DND-41 (cell line): ENCODE measurements at regions not wholly inside any gene's neighbourhood (a gene's known extent, or its start where the extent isn't known, plus 50 kb on each side); places are given as distances from the start of the nearest gene placed in this dataset.

ENCODE experiments used
- ATAC-seq: fragments of 200-7000 bp; cut with Tn5 transposase; 3 replicates; pipeline ENCODE4 v1.9.1; 2021; ENCODE audit warnings: low read depth; ENCODE audit not compliant: insufficient read depth
- DNase-seq: peaks from one replicate; pipeline ENCODE4 v3.0.0-alpha.2; 2020
- H2AFZ ChIP-seq: 2 replicates; pipeline ENCODE4 v1.6.0; 2012; ENCODE audit warnings: low read depth, low read length
- H3K27ac ChIP-seq: 2 replicates; pipeline ENCODE4 v1.5.1; 2012; ENCODE audit warnings: low read length, inconsistent platforms
- H3K27me3 ChIP-seq: fragments of 200-600 bp; sonication (generic); 2 replicates; pipeline ENCODE4 v1.6.0; 2012; ENCODE audit warnings: low read length, mild to moderate bottlenecking, inconsistent platforms; ENCODE audit not compliant: insufficient read depth, poor library complexity
- H3K36me3 ChIP-seq: 2 replicates; pipeline ENCODE4 v1.5.1; 2012; ENCODE audit warnings: low read length, inconsistent platforms; ENCODE audit not compliant: insufficient read depth
- H3K4me1 ChIP-seq: 2 replicates; pipeline ENCODE4 v1.5.1; 2012; ENCODE audit warnings: mild to moderate bottlenecking, low read length; ENCODE audit not compliant: insufficient read depth
- H3K4me2 ChIP-seq: 2 replicates; pipeline ENCODE4 v1.6.0; 2012; ENCODE audit warnings: mild to moderate bottlenecking, moderate library complexity, low read length, inconsistent platforms; ENCODE audit not compliant: insufficient read depth
- H3K4me3 ChIP-seq, 2 experiments: fragments of 200-600 bp in 1 of 2; shearing (Covaris generic) in 1 of 2; 2 replicates each; pipeline ENCODE4 v1.5.1; 2012 to 2016; ENCODE audit warnings: inconsistent platforms in 2 of 2, low read length in 2 of 2, mild to moderate bottlenecking in 2 of 2, low read depth in 1 of 2, moderate library complexity in 1 of 2
- H3K79me2 ChIP-seq: 2 replicates; pipeline ENCODE4 v1.6.0; 2012; ENCODE audit warnings: low read length, inconsistent platforms; ENCODE audit not compliant: insufficient read depth
- H3K9ac ChIP-seq: 2 replicates; pipeline ENCODE4 v1.6.0; 2012; ENCODE audit warnings: low read depth, mild to moderate bottlenecking, inconsistent platforms, low read length, moderate library complexity
- H3K9me3 ChIP-seq: 2 replicates; pipeline ENCODE4 v1.5.1; 2012; ENCODE audit warnings: low read length, moderate library complexity, mild to moderate bottlenecking, inconsistent platforms; ENCODE audit not compliant: insufficient read depth, severe bottlenecking
- H4K20me1 ChIP-seq: 2 replicates; pipeline ENCODE4 v1.6.0; 2012; ENCODE audit warnings: low read length; ENCODE audit not compliant: insufficient read depth
- CTCF ChIP-seq: IDR thresholded peaks from 2 replicates; pipeline ENCODE4 v1.5.1; 2012; ENCODE audit warnings: borderline replicate concordance, low read length, moderate library complexity, mild to moderate bottlenecking; ENCODE audit not compliant: poor library complexity, severe bottlenecking; ENCODE audit errors: extremely low read depth
- EZH2 ChIP-seq: IDR thresholded peaks from 3 replicates; pipeline ENCODE4 v1.6.1; 2012; ENCODE audit warnings: borderline replicate concordance, low read depth, mild to moderate bottlenecking, moderate library complexity, low read length, inconsistent platforms; ENCODE audit not compliant: severe bottlenecking

- Histone ChIP-seq H3K79me2 (no peaks in the 10 kb centered on the region), H3K4me1 (no peaks in the 10 kb centered on the region)
- no peak for TF ChIP-seq EZH2
- no peak for TF ChIP-seq CTCF
Observed at GRCh38 chr3:110929816-110930215, 141.8 kb upstream of the NECTIN3 start.

GRCh38 chr3:110932567-110932966 lies 139.0 kb upstream of the NECTIN3 start:
- H2AFZ ChIP-seq: no peak overlapping the region
- no peaks in the 10 kb centered on the region for H3K9me3 ChIP-seq
- no peak overlapping the region for H3K9ac ChIP-seq
- H3K4me2 ChIP-seq: no peak overlapping the region
- no peaks in the 10 kb centered on the region for H3K79me2 ChIP-seq
- no peak overlapping the region for H3K4me3 ChIP-seq
- ATAC-seq: no peak
- H3K36me3 ChIP-seq: no peaks in the 10 kb centered on the region
- no peaks in the 10 kb centered on the region for H3K4me1 ChIP-seq
- H3K27ac ChIP-seq: no peak overlapping the region
- no peak for DNase-seq
- no peak for TF ChIP-seq CTCF
- no peak for TF ChIP-seq EZH2
- H3K27me3 ChIP-seq: no peaks in the 10 kb centered on the region
- H4K20me1 ChIP-seq: no peaks in the 10 kb centered on the region

More at GRCh38 chr3:110929816-110930215, 141.8 kb upstream of the NECTIN3 start:
- no peak overlapping the region for H3K4me2 ChIP-seq
- no peaks in the 10 kb centered on the region for H3K9me3 ChIP-seq
- no peaks in the 10 kb centered on the region for H3K36me3 ChIP-seq
- H3K4me3 ChIP-seq: no peak overlapping the region
- ATAC-seq: no peak
- no peak for DNase-seq
- H3K27ac ChIP-seq: no peak overlapping the region
- no peak overlapping the region for H3K9ac ChIP-seq
- H4K20me1 ChIP-seq: no peaks in the 10 kb centered on the region
- H2AFZ ChIP-seq: no peak overlapping the region
- no peaks in the 10 kb centered on the region for H3K27me3 ChIP-seq

GRCh38 chr3:110933821-110934426 lies 137.7 kb upstream of the NECTIN3 start:
- no peak overlapping the region for H3K4me2 ChIP-seq
- H2AFZ ChIP-seq: no peak overlapping the region
- no peaks in the 10 kb centered on the region for H3K36me3 ChIP-seq
- no peaks in the 10 kb centered on the region for H3K4me1 ChIP-seq
- H3K9me3 ChIP-seq: no peaks in the 10 kb centered on the region
- no peak overlapping the region for H3K4me3 ChIP-seq
- H4K20me1 ChIP-seq: no peaks in the 10 kb centered on the region
- H3K9ac ChIP-seq: no peak overlapping the region
- H3K79me2 ChIP-seq: no peaks in the 10 kb centered on the region
- ATAC-seq (no peak), DNase-seq (no peak)
- TF ChIP-seq CTCF (no peak), EZH2 (no peak)
- no peak overlapping the region for H3K27ac ChIP-seq
- H3K27me3 ChIP-seq: no peaks in the 10 kb centered on the region

GRCh38 chr3:110938629-110939028 lies 133.0 kb upstream of the NECTIN3 start:
- no peak overlapping the region for H3K27ac ChIP-seq

More at GRCh38 chr3:110938629-110939028, 133.0 kb upstream of the NECTIN3 start:
- H3K4me1 ChIP-seq: no peaks in the 10 kb centered on the region
- ATAC-seq: no peak
- no peak overlapping the region for H2AFZ ChIP-seq
- H3K27me3 ChIP-seq: no peaks in the 10 kb centered on the region
- peaks cover 3% of the 10 kb centered on the region for H3K9me3 ChIP-seq
- TF ChIP-seq EZH2: no peak
- no peak for TF ChIP-seq CTCF
- no peak for DNase-seq
- H3K4me2 ChIP-seq: no peak overlapping the region
- H3K36me3 ChIP-seq: no peaks in the 10 kb centered on the region
- H4K20me1 ChIP-seq: no peaks in the 10 kb centered on the region
- no peak overlapping the region for H3K4me3 ChIP-seq
- no peaks in the 10 kb centered on the region for H3K79me2 ChIP-seq
- no peak overlapping the region for H3K9ac ChIP-seq
